NB4 (cell line): ENCODE measurements at regions not wholly inside any gene's neighbourhood (a gene's known extent, or its start where the extent isn't known, plus 50 kb on each side); places are given as distances from the start of the nearest gene placed in this dataset.
"Not testable (repeated sequence)": the region's sequence is repeated elsewhere in the genome, so short reads cannot be mapped to it uniquely, and the experiment has no call there.

ENCODE experiments used
- MYC ChIP-seq: IDR thresholded peaks from 2 replicates; pipeline ENCODE4 v1.6.1; 2011; ENCODE audit warnings: low read depth, low read length
- POLR2A ChIP-seq: IDR thresholded peaks from 2 replicates; pipeline ENCODE4 v1.6.1; 2011; ENCODE audit warnings: mild to moderate bottlenecking; ENCODE audit not compliant: insufficient read length; ENCODE audit errors: extremely low read depth
- TF ChIP-seq, protein P1 (sequence below): IDR thresholded peaks from one replicate; pipeline ENCODE4 v1.5.1; 2012; ENCODE audit warnings: low read depth, low read length
- TF ChIP-seq, protein P2 (sequence below): IDR thresholded peaks from 2 replicates; pipeline ENCODE4 v1.6.1; 2011; ENCODE audit warnings: low read depth, low read length

DNA sequence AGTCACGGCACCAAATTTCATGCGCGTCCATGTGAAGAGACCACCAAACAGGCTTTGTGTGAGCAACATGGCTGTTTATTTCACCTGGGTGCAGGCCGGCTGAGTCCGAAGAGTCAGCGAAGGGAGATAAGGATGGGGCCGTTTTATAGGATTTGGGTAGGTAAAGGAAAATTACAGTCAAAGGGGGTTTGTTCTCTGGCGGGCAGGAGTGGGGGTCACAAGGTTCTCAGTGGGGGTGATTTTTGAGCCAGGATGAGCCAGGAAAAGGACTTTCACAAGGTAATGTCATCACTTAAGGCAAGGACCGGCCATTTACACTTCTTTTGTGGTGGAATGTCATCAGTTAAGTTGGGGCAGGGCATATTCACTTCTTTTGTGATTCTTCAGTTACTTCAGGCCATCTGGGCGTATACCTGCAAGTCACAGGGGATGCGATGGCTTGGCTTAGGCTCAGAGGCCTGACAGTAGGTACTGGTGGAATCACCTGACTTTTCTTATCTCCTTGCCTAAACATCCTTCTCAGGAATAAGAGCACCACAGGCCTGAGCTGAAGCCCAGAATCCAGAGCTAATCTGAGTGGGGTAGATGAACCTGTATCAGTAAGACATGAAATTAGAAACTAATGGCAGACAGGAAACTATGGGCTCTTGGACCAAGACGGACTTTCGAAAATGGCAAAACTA lies 334.7 kb upstream of the POT1 start:
- TF ChIP-seq, protein P1, sequence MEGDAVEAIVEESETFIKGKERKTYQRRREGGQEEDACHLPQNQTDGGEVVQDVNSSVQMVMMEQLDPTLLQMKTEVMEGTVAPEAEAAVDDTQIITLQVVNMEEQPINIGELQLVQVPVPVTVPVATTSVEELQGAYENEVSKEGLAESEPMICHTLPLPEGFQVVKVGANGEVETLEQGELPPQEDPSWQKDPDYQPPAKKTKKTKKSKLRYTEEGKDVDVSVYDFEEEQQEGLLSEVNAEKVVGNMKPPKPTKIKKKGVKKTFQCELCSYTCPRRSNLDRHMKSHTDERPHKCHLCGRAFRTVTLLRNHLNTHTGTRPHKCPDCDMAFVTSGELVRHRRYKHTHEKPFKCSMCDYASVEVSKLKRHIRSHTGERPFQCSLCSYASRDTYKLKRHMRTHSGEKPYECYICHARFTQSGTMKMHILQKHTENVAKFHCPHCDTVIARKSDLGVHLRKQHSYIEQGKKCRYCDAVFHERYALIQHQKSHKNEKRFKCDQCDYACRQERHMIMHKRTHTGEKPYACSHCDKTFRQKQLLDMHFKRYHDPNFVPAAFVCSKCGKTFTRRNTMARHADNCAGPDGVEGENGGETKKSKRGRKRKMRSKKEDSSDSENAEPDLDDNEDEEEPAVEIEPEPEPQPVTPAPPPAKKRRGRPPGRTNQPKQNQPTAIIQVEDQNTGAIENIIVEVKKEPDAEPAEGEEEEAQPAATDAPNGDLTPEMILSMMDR: not testable (repeated sequence)
- TF ChIP-seq POLR2A, MYC: not testable (repeated sequence)
- TF ChIP-seq, protein P2, sequence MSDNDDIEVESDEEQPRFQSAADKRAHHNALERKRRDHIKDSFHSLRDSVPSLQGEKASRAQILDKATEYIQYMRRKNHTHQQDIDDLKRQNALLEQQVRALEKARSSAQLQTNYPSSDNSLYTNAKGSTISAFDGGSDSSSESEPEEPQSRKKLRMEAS: not testable (repeated sequence)
